HG03060 (cell line): ENCODE measurements at regions not wholly inside any gene's neighbourhood (a gene's known extent, or its start where the extent isn't known, plus 50 kb on each side); places are given as distances from the start of the nearest gene placed in this dataset.
"Not testable (repeated sequence)": the region's sequence is repeated elsewhere in the genome, so short reads cannot be mapped to it uniquely, and the experiment has no call there.

Experiments used
- ATAC-seq: cut with Tn5 transposase; IDR thresholded peaks from one replicate; pipeline ENCODE4 v1.9.1; 2021; ENCODE audit warnings: low read depth, moderate number of reproducible peaks; ENCODE audit not compliant: unreplicated experiment

- no peak for ATAC-seq
Measured at GRCh38 chr7:113279256-113279655, 160.9 kb upstream of the SMIM30 start.

- ATAC-seq, result no peak
Measured at GRCh38 chr7:113270790-113271189, 152.4 kb upstream of the SMIM30 start.

DNA sequence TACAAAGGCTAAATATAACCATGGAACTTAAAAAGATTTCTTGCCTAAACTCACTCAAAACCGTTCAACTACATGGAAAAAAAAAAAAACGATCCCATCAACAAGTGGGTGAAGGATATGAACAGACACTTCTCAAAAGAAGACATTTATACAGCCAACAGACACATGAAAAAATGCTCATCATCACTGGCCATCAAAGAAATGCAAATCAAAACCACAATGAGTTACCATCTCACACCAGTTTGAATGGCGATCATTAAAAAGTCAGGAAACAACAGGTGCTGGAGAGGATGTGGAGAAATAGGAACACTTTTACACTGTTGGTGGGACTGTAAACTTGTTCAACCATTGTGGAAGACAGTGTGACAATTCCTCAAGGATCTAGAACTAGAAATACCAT, 151.2 kb upstream of the SMIM30 start:
- not testable (repeated sequence) for ATAC-seq

- no peak for ATAC-seq
Measured at GRCh38 chr7:113268757-113269156, 150.4 kb upstream of the SMIM30 start.

- no peak for ATAC-seq
Measured at GRCh38 chr7:113267885-113268284, 149.5 kb upstream of the SMIM30 start.

GRCh38 chr7:113267271-113267670, 148.9 kb upstream of the SMIM30 start:
- ATAC-seq, result no peak

DNA sequence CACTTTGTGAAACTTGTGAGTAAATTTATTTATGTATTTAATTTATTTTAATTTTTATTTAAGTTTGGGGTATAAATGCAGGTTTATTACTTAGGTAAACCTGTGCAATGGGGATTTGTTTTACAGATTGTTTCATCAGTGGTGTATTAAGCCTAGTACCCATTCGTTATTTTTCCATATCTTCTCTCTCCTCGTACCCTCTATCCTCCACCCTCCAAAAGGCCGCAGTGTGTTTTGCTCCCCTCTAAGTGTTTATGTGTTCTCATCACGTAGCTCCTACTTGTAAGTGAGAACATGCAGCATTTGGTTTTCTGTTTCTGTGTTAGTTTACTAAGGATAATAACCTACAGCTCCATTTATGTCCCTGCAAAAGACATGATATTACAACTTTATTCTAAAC, 145.4 kb upstream of the SMIM30 start:
- no peak for ATAC-seq

DNA sequence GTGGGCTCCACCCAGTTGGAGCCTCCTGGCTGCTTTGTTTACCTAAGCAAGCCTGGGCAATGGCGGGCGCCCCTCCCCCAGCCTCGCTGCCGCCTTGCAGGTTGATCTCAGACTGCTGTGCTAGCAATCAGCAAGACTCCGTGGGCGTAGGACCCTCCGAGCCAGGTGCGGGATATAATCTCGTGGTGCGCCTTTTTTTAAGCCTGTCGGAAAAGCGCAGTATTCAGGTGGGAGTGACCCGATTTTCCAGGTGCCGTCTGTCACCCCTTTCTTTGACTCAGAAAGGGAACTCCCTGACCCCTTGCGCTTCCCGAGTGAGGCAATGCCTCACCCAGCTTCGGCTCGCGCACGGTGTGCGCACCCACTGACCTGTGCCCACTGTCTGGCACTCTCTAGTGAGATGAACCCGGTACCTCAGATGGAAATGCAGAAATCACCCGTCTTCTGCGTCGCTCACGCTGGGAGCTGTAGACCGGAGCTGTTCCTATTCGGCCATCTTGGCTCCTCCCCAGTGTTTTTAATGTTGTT, 144.9 kb upstream of the SMIM30 start:
- not testable (repeated sequence) for ATAC-seq

GRCh38 chr7:113256883-113257531, 138.7 kb upstream of the SMIM30 start:
- no peak for ATAC-seq

DNA sequence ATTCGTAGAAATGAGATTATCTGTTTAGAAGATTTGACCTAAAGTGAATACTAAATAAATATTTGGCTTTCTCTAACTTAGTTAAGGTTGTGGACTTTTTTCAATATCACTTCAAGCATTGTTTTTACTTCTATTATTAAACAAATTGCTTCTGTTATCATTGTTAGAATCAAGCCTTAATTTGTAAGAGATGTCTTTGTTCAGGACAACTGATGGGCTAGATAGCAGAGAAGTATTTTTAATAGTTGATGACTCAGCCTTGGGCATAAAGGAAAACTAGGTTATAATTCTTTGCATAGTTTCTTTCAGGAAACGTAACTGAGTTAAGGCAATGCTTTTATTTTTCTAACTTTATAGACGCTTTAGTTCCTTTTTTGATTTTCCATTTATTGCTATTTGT, 128.8 kb upstream of the SMIM30 start:
- ATAC-seq, result no peak

DNA sequence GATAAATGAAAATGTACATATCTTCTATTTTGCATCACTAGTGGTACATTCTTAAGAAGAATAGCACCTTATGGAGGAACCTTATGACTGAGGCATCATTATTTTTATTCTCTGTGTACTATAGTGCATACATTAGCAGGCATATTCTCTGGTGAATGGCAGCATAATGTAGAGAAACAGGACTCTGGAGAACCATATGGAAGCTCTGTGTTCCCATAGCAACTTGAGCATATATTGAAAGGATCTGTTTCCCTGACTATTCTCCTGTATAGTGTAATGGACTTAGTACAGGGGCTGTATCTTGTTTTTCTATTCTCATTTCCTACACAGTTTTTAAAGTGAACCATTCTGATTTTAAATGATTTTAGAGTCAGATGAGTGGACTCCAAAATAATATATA, 128.4 kb upstream of the SMIM30 start:
- no peak for ATAC-seq

- ATAC-seq, result no peak
Measured at GRCh38 chr7:113232885-113233284, 114.5 kb upstream of the SMIM30 start.

DNA sequence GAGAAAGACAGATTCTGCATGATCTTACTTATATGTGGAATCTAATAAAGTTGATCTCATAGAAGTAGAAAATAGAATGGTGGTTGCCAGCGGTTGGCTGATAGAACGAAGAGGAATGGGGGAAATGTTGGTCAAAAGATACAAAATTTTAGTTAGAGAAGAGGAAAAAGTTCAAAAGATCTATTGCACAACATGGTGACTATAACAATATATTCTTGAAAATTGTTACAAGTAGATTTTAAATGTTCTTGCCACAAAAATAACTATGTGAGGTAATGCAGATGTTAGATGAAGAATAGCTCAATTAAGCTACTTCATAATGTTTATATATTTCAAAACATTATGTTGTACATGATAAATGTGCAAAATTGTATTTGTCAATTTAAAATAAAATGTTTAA, 112.3 kb upstream of the SMIM30 start:
- ATAC-seq, result no peak

- ATAC-seq, result no peak
Measured at GRCh38 chr7:113217314-113217713, 99.0 kb upstream of the SMIM30 start.

GRCh38 chr7:113216038-113216437, 97.7 kb upstream of the SMIM30 start:
- ATAC-seq, result no peak

GRCh38 chr7:113209449-113210203, 91.3 kb upstream of the SMIM30 start:
- ATAC-seq, result no peak

DNA sequence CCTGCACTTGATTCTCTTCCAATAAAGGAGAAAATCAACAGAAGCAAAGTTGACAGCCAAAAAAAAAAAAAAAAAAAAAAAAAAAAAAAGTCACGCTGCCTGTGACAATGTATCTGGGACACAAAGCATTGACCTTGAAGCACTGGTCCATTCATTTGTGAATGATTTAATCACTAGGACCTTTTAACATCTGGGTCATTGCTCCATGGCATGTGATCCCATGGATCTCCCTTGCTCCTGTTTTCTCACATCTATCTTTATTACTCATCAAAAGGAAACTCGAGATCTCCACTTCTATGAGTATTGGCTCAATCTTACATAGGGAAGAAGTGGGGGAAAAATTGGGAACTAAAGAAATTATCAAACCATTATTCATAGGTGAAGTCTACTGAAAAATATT, 89.6 kb upstream of the SMIM30 start:
- no peak for ATAC-seq

DNA sequence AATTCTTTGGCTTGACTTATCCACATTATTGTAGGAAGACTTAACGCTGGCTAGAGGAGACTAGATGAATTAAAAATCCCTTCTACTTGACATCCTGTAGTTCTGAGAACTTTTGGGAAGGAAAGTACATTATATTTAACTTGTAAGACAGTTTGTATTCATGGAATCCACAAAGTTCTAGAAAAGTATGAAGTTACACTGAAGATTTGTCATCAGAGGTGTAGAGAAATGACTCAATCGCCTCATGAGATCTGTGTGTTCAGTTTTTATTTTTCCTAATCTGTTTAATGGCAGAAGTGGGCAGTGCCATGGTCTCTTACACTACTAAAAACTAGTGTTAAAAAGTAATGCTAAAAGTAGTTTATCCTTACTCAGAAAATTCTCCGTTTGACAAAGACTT, 89.1 kb upstream of the SMIM30 start:
- ATAC-seq, result no peak

- ATAC-seq, result no peak
Measured at GRCh38 chr7:113204415-113204814, 86.1 kb upstream of the SMIM30 start.

- no peak for ATAC-seq
Measured at GRCh38 chr7:113202284-113202683, 83.9 kb upstream of the SMIM30 start.

GRCh38 chr7:113200281-113200680, 81.9 kb upstream of the SMIM30 start:
- no peak for ATAC-seq

DNA sequence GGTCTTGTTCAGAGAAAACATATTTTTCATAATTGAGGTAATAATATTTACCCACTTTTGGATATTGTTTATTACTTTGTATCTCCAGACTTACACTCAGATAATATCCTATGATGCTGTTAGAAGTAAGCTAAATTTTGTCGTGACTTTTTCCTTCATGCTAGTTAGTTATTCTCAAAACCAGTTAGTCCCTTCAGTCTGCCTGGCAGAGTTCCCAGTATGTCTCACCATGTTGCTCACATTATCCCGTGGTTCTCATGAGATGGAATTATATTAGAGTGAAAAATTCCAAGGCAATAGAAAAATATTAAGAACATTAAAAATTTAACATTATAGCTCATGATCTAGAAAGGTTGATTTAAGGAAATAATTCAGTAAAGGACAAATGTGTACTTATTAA, 81.5 kb upstream of the SMIM30 start:
- ATAC-seq, result no peak
